CD4-positive, alpha-beta T cell treated with Interleukin-17A for 4 hours (primary cell): ENCODE measurements at regions not wholly inside any gene's neighbourhood (a gene's known extent, or its start where the extent isn't known, plus 50 kb on each side); places are given as distances from the start of the nearest gene placed in this dataset.

ENCODE experiments used
- DNase-seq: peaks from one replicate; pipeline ENCODE4 v3.0.0-alpha.2; 2020; ENCODE audit warnings: mixed read lengths

DNA sequence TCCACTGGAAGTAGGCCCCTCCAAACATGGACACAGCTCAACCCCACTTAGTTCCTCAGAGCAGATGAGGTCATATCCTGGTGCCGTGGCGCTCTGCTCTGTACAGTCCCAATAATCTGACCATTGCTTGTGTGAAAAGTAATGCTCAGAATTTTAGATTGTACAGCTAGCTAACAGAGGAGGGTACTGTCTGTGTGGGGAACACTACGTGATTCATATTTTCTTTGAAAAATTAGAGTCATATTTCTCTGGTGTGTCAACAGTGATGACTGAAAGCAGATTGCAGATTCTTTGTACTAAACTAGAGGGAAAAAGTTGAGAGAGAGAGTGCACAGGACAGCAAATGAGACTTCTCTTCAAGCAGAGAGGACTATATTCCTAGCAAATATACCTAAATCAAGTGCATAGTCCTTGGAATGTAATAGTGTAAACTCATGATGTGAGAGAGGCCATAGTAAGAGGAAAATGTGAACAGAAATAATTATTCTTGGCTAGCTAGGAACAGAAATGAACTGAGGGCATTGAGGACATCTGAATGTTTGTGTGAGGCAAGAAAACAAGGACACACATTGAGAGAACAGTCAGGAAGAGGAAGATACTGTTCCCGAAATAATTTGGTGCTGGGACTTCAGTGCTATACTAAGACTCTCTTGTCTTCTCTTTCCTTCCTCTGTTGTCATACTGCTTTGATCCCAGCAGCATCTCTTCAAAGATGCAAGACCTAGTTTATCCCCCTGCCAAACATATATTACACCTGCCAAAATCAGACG is 157.0 kb upstream of the RND3 start:
- DNase-seq: no peak

DNA sequence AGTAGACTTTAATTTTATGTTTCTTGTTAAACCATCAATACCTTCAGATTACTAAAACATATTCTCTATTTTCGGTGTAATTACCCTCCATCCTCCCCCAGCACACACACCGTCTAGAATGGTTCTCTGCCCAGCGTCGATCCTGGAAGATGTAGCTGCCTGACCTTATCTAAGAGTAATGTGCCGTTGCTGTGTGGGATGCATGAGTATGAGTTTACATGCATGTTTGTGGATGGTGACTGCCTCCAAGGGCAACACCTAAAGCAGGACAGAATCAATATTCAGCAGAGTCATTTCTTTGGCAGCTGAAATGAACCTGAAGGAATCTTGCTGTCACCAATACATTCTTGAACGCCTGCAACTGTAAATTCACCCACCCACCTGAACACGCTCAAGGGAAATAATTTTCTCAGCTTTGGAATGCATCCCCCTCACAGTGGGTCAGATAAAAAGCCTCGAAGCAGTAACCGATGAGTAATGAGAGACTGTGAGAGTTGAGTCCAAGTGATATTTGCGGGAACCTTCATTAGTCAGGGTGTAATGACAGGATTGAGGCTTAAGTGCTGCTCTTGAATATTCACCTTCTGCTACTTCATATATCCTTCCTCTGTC is 155.8 kb upstream of the RND3 start:
- DNase-seq: no peak

DNA sequence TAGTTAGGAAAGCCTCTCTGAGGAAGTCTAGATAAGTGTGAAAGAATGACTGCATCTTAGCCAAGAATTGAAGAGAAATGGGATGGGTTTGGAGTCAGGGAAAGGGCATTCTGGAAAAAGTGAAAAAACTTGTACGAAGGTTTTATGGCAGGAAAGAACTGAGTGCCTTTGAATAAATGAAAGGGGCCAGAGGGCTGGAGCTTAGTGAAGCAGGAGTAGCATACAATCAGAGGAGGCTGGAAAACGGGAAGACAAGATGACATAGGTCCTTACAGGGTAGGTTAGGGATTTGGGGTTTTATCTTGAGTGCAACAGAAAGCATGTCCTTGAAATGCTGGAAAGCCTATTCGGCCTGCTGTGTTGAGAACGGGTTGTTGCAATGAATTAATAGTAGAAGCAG is 152.6 kb upstream of the RND3 start:
- DNase-seq: no peak

GRCh38 chr2:150639383-150639782 is 151.9 kb upstream of the RND3 start:
- DNase-seq: no peak

- DNase-seq: no peak
These were observed 143.9 kb upstream of the RND3 start for GRCh38 chr2:150631236-150631821.

DNA sequence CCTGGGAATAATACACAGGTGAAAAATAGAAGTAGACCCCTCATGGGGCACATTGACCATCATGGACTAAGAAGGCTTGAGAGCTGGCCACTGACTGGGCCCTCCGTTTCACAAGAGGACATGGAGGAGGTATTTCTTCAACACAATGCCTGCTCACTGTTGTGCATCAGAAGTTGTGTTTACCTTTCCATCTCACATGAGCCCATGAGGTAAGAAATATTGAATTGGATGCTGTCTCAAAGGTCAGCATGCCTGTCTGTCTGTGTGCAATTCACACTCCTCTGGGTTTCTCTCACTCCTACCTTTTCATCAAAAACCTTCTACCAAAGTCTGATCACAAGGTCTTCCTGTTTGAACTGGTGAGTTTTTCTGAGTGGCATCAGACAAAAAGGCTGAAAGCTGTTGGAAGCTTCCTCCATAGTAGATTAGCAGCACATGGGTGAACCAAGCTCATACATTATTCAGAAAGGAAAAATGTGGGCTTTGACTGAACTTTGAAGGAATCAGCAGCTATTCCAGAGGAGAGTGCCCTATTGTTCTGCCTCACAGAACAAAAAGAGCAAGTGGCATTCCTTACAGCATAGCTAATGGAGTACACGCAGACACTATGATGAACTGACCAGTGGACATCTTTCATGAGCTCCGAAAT is 143.2 kb upstream of the RND3 start:
- DNase-seq: no peak

DNA sequence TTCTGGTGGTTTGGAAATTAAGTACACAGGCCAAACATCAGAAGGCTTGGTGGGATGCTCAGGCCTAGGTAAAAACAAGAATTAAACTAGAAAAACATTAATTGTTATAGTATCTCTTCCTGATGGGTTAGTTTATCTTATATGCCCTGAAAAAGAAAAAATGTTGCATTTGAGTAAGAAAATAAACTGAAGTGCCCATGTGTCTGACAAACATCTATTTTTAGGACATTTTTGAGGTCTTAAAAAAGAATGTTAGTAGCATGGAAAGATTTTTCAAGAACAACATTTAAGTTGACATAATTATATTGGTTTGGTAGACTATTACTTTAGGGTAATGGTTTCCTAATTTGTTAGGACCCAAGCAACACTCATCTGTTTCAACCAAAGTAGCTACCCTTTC is 140.1 kb upstream of the RND3 start:
- DNase-seq: no peak

GRCh38 chr2:150626934-150627411 is 139.5 kb upstream of the RND3 start:
- DNase-seq: no peak

GRCh38 chr2:150625741-150626140 is 138.3 kb upstream of the RND3 start:
- DNase-seq: no peak

GRCh38 chr2:150625303-150625702 is 137.8 kb upstream of the RND3 start:
- no peak for DNase-seq

DNA sequence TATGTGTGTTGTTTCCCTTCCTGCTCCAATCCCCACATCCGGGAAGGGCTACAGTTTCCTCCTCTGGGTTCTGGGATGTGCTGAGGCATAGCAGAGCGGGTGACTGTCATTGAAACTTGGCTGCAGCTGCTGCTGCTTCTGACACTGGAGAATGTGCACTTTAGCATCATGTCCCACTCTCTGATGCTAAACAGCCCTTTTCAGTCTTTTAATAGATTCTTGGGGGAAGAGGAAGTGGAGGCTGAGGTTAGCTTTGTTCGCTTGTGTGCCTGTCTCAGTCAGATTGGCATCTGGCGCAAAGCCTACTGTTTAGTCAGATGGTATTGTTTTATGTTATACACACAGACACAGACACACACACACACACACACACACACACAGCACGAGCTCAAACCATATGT is 136.5 kb upstream of the RND3 start:
- DNase-seq: no peak

DNA sequence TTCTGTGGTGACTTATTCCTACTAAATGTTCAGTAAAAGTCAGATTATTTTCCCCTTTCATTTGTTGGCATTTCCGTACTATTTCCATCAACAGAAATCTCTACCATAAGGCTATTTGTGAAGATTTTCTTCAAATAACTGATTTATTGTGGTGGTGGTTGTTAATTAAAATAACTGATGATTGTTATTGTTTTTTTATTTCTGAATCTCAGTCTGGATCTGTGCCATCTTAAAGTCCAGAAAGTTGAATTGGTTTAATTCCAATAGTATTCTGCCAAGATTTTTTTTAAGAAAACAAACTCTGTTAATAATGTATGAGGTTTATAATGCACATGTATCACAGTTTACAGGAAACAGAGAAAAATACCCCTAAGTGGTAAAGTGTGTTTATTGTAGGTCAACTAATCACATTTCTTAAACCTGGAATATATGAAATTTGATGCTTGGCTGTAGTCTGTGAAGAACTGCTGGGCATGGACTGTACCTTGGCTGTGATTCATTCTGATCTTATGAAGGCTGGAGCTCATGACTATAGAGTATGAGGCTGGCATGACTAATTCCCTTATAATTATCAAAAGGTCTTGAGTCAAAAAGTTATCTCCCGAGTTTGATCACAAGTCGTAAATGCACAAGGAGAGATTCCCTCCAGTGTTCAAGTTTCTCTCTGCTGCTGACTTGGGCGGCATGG is 134.2 kb upstream of the RND3 start:
- DNase-seq: no peak

DNA sequence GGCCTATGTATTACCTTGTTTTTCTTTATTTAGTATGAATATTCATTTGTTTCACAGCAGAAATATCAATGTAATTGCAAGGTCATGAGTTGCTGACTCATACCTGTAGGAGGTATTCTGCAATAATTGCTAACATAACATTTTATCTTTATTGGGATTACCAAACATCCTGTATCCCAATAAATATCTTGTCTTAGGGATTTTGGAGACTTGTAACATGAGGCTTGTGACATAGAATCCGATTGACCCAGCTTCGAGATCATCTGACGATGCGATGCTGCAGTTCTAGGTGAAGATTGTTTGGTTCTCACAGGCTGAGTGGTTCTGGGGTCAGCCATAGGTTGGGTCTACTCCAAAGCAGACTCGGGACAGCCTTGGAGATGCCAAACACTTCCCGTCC is 133.4 kb upstream of the RND3 start:
- DNase-seq: no peak

- no peak for DNase-seq
These were observed 132.9 kb upstream of the RND3 start for GRCh38 chr2:150620416-150620815.

GRCh38 chr2:150619607-150620330 is 132.3 kb upstream of the RND3 start:
- no peak for DNase-seq

GRCh38 chr2:150618245-150618895 is 130.9 kb upstream of the RND3 start:
- DNase-seq: no peak

GRCh38 chr2:150617351-150617978 is 130.0 kb upstream of the RND3 start:
- DNase-seq: no peak

DNA sequence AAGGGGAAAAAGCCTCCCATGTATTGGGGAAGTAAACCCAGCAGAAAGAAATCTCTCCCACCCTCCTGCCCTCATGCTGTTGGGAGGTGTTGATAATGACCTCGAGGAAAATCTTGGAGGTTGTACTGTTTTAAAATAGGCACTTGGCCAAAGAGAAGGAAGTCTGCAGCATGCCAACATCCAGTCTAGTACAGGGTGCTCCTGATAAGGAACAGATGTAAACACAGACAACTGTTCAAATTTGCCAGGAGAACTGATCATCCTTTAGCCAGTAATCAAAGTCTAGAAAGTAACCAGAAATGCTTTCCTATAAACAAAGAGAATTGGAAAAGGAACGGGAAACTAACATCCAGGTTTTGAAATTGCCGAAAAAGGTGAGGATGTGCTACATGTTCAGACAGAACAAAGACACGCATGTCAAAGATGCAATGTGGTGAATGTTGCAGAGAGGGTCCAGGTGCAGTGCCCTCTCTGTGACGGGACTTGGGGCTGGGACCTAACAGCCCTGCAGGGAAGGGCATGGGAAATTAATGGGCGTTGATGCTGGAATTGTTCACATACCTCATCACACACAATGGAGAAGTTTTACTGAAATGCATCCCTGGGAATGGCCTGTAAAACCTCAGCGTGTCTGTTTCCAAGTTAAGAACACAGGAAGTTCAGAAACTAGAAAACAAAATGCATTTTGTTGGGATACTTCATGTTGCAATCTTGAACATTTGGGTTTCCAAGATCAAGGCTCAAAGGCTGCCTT is 125.7 kb upstream of the RND3 start:
- no peak for DNase-seq

DNA sequence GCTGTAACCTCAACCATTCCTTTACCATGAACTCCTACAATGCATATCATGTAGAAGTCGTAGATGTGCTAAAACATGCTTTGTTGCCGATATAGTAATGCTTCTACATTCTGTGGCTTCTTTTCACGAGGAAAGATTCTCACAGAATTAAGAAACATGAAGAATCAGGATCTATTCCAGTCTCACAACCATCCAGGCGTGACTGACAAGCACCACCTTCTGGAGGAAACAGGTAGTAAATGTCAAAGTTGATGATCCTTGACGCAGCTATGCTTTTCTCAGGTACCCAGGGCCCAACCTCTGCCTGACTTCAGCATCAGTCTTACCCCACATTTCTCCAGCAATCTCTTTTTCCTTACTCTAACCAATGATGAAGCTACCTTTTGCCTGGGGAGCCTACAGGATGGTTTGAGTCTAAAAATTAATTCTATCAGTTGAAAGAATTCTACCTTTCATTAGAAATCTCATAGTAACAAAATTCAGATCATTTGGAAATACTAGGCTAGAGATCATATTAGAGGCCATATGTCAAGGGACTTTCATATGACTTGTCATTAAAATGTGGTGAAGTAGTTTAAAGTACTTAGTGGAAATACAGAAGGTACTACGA is 123.3 kb upstream of the RND3 start:
- no peak for DNase-seq
